ENCODE measurements at regions not wholly inside any gene's neighbourhood (a gene's known extent, or its start where the extent isn't known, plus 50 kb on each side); places are given as distances from the start of the nearest gene placed in this dataset.

- H3K4me3 Mint-ChIP-seq: no peak overlapping the region
- no peaks in the 10 kb centered on the region for H3K36me3 Mint-ChIP-seq
- no peaks in the 10 kb centered on the region for H3K27me3 Mint-ChIP-seq
- DNase-seq: no peak
- no peak for ATAC-seq
- H3K4me1 Mint-ChIP-seq: peaks cover 3% of the 10 kb centered on the region
- H3K27ac Mint-ChIP-seq: no peak overlapping the region
- H3K9me3 Mint-ChIP-seq (ENCODE audit: low read depth): peaks cover 8% of the 10 kb centered on the region
- CTCF ChIA-PET: no interaction called here
Observed at GRCh38 chr4:22070256-22070655, 121.7 kb upstream of the KCNIP4 start.

GRCh38 chr4:22063613-22064012 is 115.0 kb upstream of the KCNIP4 start:
- no peaks in the 10 kb centered on the region for H3K27me3 Mint-ChIP-seq
- no peaks in the 10 kb centered on the region for H3K36me3 Mint-ChIP-seq
- CTCF ChIA-PET: no interaction called here
- ATAC-seq (no peak), DNase-seq (no peak)
- no peak overlapping the region for H3K4me3 Mint-ChIP-seq
- H3K4me1 Mint-ChIP-seq: no peaks in the 10 kb centered on the region
- H3K9me3 Mint-ChIP-seq (ENCODE audit: low read depth): peaks cover 2% of the 10 kb centered on the region
- no peak overlapping the region for H3K27ac Mint-ChIP-seq

- Mint-ChIP-seq H3K4me3 (no peak overlapping the region), H3K4me1 (no peaks in the 10 kb centered on the region), H3K9me3 (ENCODE audit: low read depth) (peaks cover 2% of the 10 kb centered on the region), H3K27me3 (no peaks in the 10 kb centered on the region), H3K27ac (no peak overlapping the region), H3K36me3 (no peaks in the 10 kb centered on the region)
- CTCF ChIA-PET: no interaction called here
- DNase-seq (no peak), ATAC-seq (no peak)
Observed at GRCh38 chr4:22062676-22063075, 114.1 kb upstream of the KCNIP4 start.

- DNase-seq (no peak), ATAC-seq (no peak)
- CTCF ChIA-PET: no interaction called here
- Mint-ChIP-seq H3K4me1 (no peaks in the 10 kb centered on the region), H3K9me3 (ENCODE audit: low read depth) (peaks cover 3% of the 10 kb centered on the region), H3K36me3 (no peaks in the 10 kb centered on the region), H3K27me3 (no peaks in the 10 kb centered on the region), H3K27ac (no peak overlapping the region), H3K4me3 (no peak overlapping the region)
Observed at GRCh38 chr4:22055954-22056353, 107.4 kb upstream of the KCNIP4 start.

- Mint-ChIP-seq H3K27me3 (no peaks in the 10 kb centered on the region), H3K4me3 (no peak overlapping the region), H3K4me1 (no peaks in the 10 kb centered on the region), H3K36me3 (no peaks in the 10 kb centered on the region), H3K27ac (no peak overlapping the region), H3K9me3 (ENCODE audit: low read depth) (peaks cover 9% of the 10 kb centered on the region)
- CTCF ChIA-PET: no interaction called here
- ATAC-seq: no peak
- DNase-seq: no peak
Observed at GRCh38 chr4:22052076-22052475, 103.5 kb upstream of the KCNIP4 start.

GRCh38 chr4:22048323-22048722 is 99.8 kb upstream of the KCNIP4 start:
- H3K27me3 Mint-ChIP-seq: no peaks in the 10 kb centered on the region
- H3K27ac Mint-ChIP-seq: no peak overlapping the region
- no peaks in the 10 kb centered on the region for H3K4me1 Mint-ChIP-seq
- no peak for DNase-seq
- no peak for ATAC-seq
- no peaks in the 10 kb centered on the region for H3K36me3 Mint-ChIP-seq
- H3K4me3 Mint-ChIP-seq: no peak overlapping the region
- H3K9me3 Mint-ChIP-seq (ENCODE audit: low read depth): peaks cover 9% of the 10 kb centered on the region
- CTCF ChIA-PET: no interaction called here

- DNase-seq: no peak
- Mint-ChIP-seq H3K9me3 (ENCODE audit: low read depth) (peaks cover 9% of the 10 kb centered on the region), H3K36me3 (no peaks in the 10 kb centered on the region), H3K4me3 (no peak overlapping the region), H3K27me3 (no peaks in the 10 kb centered on the region), H3K4me1 (no peaks in the 10 kb centered on the region), H3K27ac (no peak overlapping the region)
- no peak for ATAC-seq
- CTCF ChIA-PET: no interaction called here
Observed at GRCh38 chr4:22047793-22048192, 99.2 kb upstream of the KCNIP4 start.

- Mint-ChIP-seq H3K4me3 (no peak overlapping the region), H3K36me3 (no peaks in the 10 kb centered on the region), H3K9me3 (ENCODE audit: low read depth) (peaks cover 14% of the 10 kb centered on the region), H3K27ac (no peak overlapping the region), H3K4me1 (no peaks in the 10 kb centered on the region), H3K27me3 (no peaks in the 10 kb centered on the region)
- CTCF ChIA-PET: no interaction called here
- DNase-seq: no peak
- no peak for ATAC-seq
Observed at GRCh38 chr4:22045051-22045630, 96.6 kb upstream of the KCNIP4 start.

GRCh38 chr4:22031423-22031822 is 82.9 kb upstream of the KCNIP4 start:
- H3K27me3 Mint-ChIP-seq: no peaks in the 10 kb centered on the region

GRCh38 chr4:22030881-22031280 is 82.3 kb upstream of the KCNIP4 start:
- no peak for ATAC-seq
- H3K4me1 Mint-ChIP-seq: no peaks in the 10 kb centered on the region

More at GRCh38 chr4:22031423-22031822, 82.9 kb upstream of the KCNIP4 start:
- no peak for DNase-seq
- no peaks in the 10 kb centered on the region for H3K36me3 Mint-ChIP-seq
- ATAC-seq: no peak
- peaks cover 4% of the 10 kb centered on the region for H3K9me3 Mint-ChIP-seq (ENCODE audit: low read depth)
- no peaks in the 10 kb centered on the region for H3K4me1 Mint-ChIP-seq
- no peak overlapping the region for H3K4me3 Mint-ChIP-seq
- no peak overlapping the region for H3K27ac Mint-ChIP-seq
- CTCF ChIA-PET: no interaction called here

GRCh38 chr4:22030307-22030706 is 81.7 kb upstream of the KCNIP4 start:
- Mint-ChIP-seq H3K4me1 (no peaks in the 10 kb centered on the region), H3K4me3 (no peak overlapping the region), H3K9me3 (ENCODE audit: low read depth) (peaks cover 5% of the 10 kb centered on the region), H3K27me3 (no peaks in the 10 kb centered on the region), H3K36me3 (no peaks in the 10 kb centered on the region), H3K27ac (no peak overlapping the region)
- CTCF ChIA-PET: no interaction called here
- DNase-seq (no peak), ATAC-seq (no peak)

More at GRCh38 chr4:22030881-22031280, 82.3 kb upstream of the KCNIP4 start:
- Mint-ChIP-seq H3K4me3 (no peak overlapping the region), H3K36me3 (no peaks in the 10 kb centered on the region), H3K27ac (no peak overlapping the region), H3K9me3 (ENCODE audit: low read depth) (peaks cover 4% of the 10 kb centered on the region), H3K27me3 (no peaks in the 10 kb centered on the region)
- DNase-seq: no peak
- CTCF ChIA-PET: no interaction called here

GRCh38 chr4:22029803-22030202 is 81.2 kb upstream of the KCNIP4 start:
- DNase-seq (no peak), ATAC-seq (no peak)
- H3K27ac Mint-ChIP-seq: no peak overlapping the region
- H3K27me3 Mint-ChIP-seq: no peaks in the 10 kb centered on the region
- CTCF ChIA-PET: no interaction called here
- no peak overlapping the region for H3K4me3 Mint-ChIP-seq
- no peaks in the 10 kb centered on the region for H3K4me1 Mint-ChIP-seq
- peaks cover 8% of the 10 kb centered on the region for H3K9me3 Mint-ChIP-seq (ENCODE audit: low read depth)
- no peaks in the 10 kb centered on the region for H3K36me3 Mint-ChIP-seq

- no peak overlapping the region for H3K27ac Mint-ChIP-seq
- H3K4me1 Mint-ChIP-seq: no peaks in the 10 kb centered on the region
- CTCF ChIA-PET: no interaction called here
- no peak for DNase-seq
- no peak for ATAC-seq
- H3K4me3 Mint-ChIP-seq: no peak overlapping the region
- H3K27me3 Mint-ChIP-seq: no peaks in the 10 kb centered on the region
- H3K36me3 Mint-ChIP-seq: no peaks in the 10 kb centered on the region
- peaks cover 7% of the 10 kb centered on the region for H3K9me3 Mint-ChIP-seq (ENCODE audit: low read depth)
Observed at GRCh38 chr4:22021106-22021505, 72.5 kb upstream of the KCNIP4 start.

- ATAC-seq (no peak), DNase-seq (no peak)
- H3K36me3 Mint-ChIP-seq: no peaks in the 10 kb centered on the region
- H3K27ac Mint-ChIP-seq: no peak overlapping the region
- CTCF ChIA-PET: no interaction called here
- no peaks in the 10 kb centered on the region for H3K4me1 Mint-ChIP-seq
- H3K4me3 Mint-ChIP-seq: no peak overlapping the region
- no peaks in the 10 kb centered on the region for H3K27me3 Mint-ChIP-seq
- H3K9me3 Mint-ChIP-seq (ENCODE audit: low read depth): peaks cover 5% of the 10 kb centered on the region
Observed at GRCh38 chr4:22020129-22020528, 71.6 kb upstream of the KCNIP4 start.

GRCh38 chr4:22019676-22020075 is 71.1 kb upstream of the KCNIP4 start:
- no peak for DNase-seq
- no peak for ATAC-seq

More at GRCh38 chr4:22019676-22020075, 71.1 kb upstream of the KCNIP4 start:
- H3K9me3 Mint-ChIP-seq (ENCODE audit: low read depth): peaks cover 3% of the 10 kb centered on the region
- no peak overlapping the region for H3K4me3 Mint-ChIP-seq
- no peaks in the 10 kb centered on the region for H3K36me3 Mint-ChIP-seq
- H3K4me1 Mint-ChIP-seq: no peaks in the 10 kb centered on the region
- no peaks in the 10 kb centered on the region for H3K27me3 Mint-ChIP-seq
- H3K27ac Mint-ChIP-seq: no peak overlapping the region
- CTCF ChIA-PET: interaction anchor here (0.6 kb wide), 1 partner anchor 14 kb away, joined by 3 read pairs; no protein-coding TSS in a partner anchor

Data from activated CD8-positive, alpha-beta memory T cell treated with anti-CD3 and anti-CD28 coated beads, Interleukin-2, amount 10 ng/mL, durations not matched to agents 7 days and 5 days (primary cell).